AG09319 (cell line): ENCODE measurements at regions not wholly inside any gene's neighbourhood (a gene's known extent, or its start where the extent isn't known, plus 50 kb on each side); places are given as distances from the start of the nearest gene placed in this dataset.

ENCODE experiments used
- DNase-seq: peaks from one replicate; pipeline ENCODE4 v3.0.0-alpha.2; 2010; ENCODE audit warnings: low read depth; ENCODE audit errors: extremely low read depth
- CTCF ChIP-seq: IDR thresholded peaks from 2 replicates; pipeline ENCODE4 v1.5.1; 2011; ENCODE audit warnings: low read depth, mild to moderate bottlenecking, inconsistent platforms, low read length, moderate library complexity

- TF ChIP-seq CTCF = no peak
- DNase-seq = no peak
These were observed 910.7 kb upstream of the MDGA2 start for GRCh38 chr14:48586099-48586498.

GRCh38 chr14:48584031-48584430 is 908.6 kb upstream of the MDGA2 start:
- no peak for TF ChIP-seq CTCF
- no peak for DNase-seq

GRCh38 chr14:48582938-48583337 is 907.5 kb upstream of the MDGA2 start:
- no peak for DNase-seq
- TF ChIP-seq CTCF = no peak

GRCh38 chr14:48580692-48581091 is 905.3 kb upstream of the MDGA2 start:
- no peak for TF ChIP-seq CTCF
- no peak for DNase-seq

GRCh38 chr14:48575772-48576171 is 900.4 kb upstream of the MDGA2 start:
- DNase-seq = no peak
- no peak for TF ChIP-seq CTCF

GRCh38 chr14:48568688-48569087 is 893.3 kb upstream of the MDGA2 start:
- no peak for TF ChIP-seq CTCF

GRCh38 chr14:48568252-48568651 is 892.8 kb upstream of the MDGA2 start:
- TF ChIP-seq CTCF = no peak

More at GRCh38 chr14:48568688-48569087, 893.3 kb upstream of the MDGA2 start:
- DNase-seq = no peak

More at GRCh38 chr14:48568252-48568651, 892.8 kb upstream of the MDGA2 start:
- DNase-seq = no peak
